HEK293 (cell line): ENCODE measurements at regions not wholly inside any gene's neighbourhood (a gene's known extent, or its start where the extent isn't known, plus 50 kb on each side); places are given as distances from the start of the nearest gene placed in this dataset.

Source experiments
- CTCF ChIP-seq: fragments of 450-650 bp; formaldehyde crosslinking; IDR thresholded peaks from 2 replicates; pipeline ENCODE4 v1.5.1; 2016; ENCODE audit warnings: missing biosample characterization, missing genetic modification characterization
- GLI4 ChIP-seq: fragments of 450-650 bp; formaldehyde crosslinking; IDR thresholded peaks from 2 replicates; pipeline ENCODE4 v1.5.1; 2016; ENCODE audit warnings: missing biosample characterization, missing genetic modification characterization
- ZBTB44 ChIP-seq: fragments of 450-650 bp; IDR thresholded peaks from 2 replicates; pipeline ENCODE4 v1.5.1; 2018; ENCODE audit warnings: missing biosample characterization, mild to moderate bottlenecking, missing genetic modification characterization
- ZNF221 ChIP-seq: fragments of 450-650 bp; formaldehyde crosslinking; IDR thresholded peaks from 2 replicates; pipeline ENCODE4 v1.5.1; 2017; ENCODE audit warnings: missing biosample characterization, missing genetic modification characterization, borderline replicate concordance
- ZNF426 ChIP-seq: fragments of 450-650 bp; formaldehyde crosslinking; IDR thresholded peaks from 2 replicates; pipeline ENCODE4 v1.5.1; 2017; ENCODE audit warnings: missing biosample characterization, missing genetic modification characterization, mild to moderate bottlenecking, inconsistent platforms, moderate library complexity
- ZNF776 ChIP-seq: fragments of 450-650 bp; formaldehyde crosslinking; IDR thresholded peaks from 2 replicates; pipeline ENCODE4 v1.5.0; 2017; ENCODE audit warnings: missing biosample characterization, missing genetic modification characterization, borderline replicate concordance

GRCh38 chr6:12481850-12482249, 191.7 kb downstream of the EDN1 start:
- no peak for TF ChIP-seq ZNF221 (tag by site-specific recombination)
- TF ChIP-seq CTCF = no peak
- TF ChIP-seq ZNF776 (tag by site-specific recombination) = no peak
- no peak for TF ChIP-seq GLI4
- no peak for TF ChIP-seq ZNF426 (tag by site-specific recombination)
- no peak for TF ChIP-seq ZBTB44 (tag by site-specific recombination)
